Natural killer cell (primary cell): ENCODE measurements at regions not wholly inside any gene's neighbourhood (a gene's known extent, or its start where the extent isn't known, plus 50 kb on each side); places are given as distances from the start of the nearest gene placed in this dataset.

Experiments used
- ATAC-seq, 3 donors: fragments of 150-1000 bp in 2 of 3; fragments of 200-7000 bp in 1 of 3; cut with Tn5 transposase; 1 replicate in 1 of 3; 2 replicates in 2 of 3; pipeline ENCODE4 v1.10.0; 2021; ENCODE audit warnings: mild to moderate bottlenecking in 2 of 3, moderate library complexity in 2 of 3
- DNase-seq, 2 donors: peaks; one replicate each; pipeline versions ENCODE4 v3.0.0 to v3.0.0-alpha.2; 2013 to 2021; ENCODE audit warnings: mixed read lengths in 1 of 2
- H3K27ac ChIP-seq: one replicate; pipeline ENCODE4 v1.5.1; 2013; ENCODE audit warnings: mild to moderate bottlenecking, low read length
- H3K27me3 ChIP-seq: one replicate; pipeline ENCODE4 v1.6.1; 2013; ENCODE audit warnings: low read length; ENCODE audit not compliant: control insufficient read depth, insufficient read depth
- H3K36me3 ChIP-seq: one replicate; pipeline ENCODE4 v1.6.1; 2013; ENCODE audit warnings: low read length; ENCODE audit not compliant: control insufficient read depth, insufficient read depth
- H3K4me1 ChIP-seq: one replicate; pipeline ENCODE4 v1.6.1; 2013; ENCODE audit warnings: low read length; ENCODE audit not compliant: control insufficient read depth, insufficient read depth
- H3K4me3 ChIP-seq: one replicate; pipeline ENCODE4 v1.5.1; 2013; ENCODE audit warnings: low read length
- H3K9me3 ChIP-seq: one replicate; pipeline ENCODE4 v1.6.1; 2013; ENCODE audit warnings: low read length; ENCODE audit not compliant: control insufficient read depth, insufficient read depth
- H3K27ac Mint-ChIP-seq, 2 donors: one replicate each; pipeline ENCODE4 v1.8.0; 2022; ENCODE audit warnings: mild to moderate bottlenecking in 2 of 2, mixed read lengths in 2 of 2, moderate library complexity in 1 of 2
- H3K27me3 Mint-ChIP-seq, 2 donors: one replicate each; pipeline ENCODE4 v1.8.0; 2022; ENCODE audit warnings: low read depth in 2 of 2, mixed read lengths in 2 of 2
- H3K36me3 Mint-ChIP-seq: one replicate; pipeline ENCODE4 v1.8.0; 2022; ENCODE audit warnings: mixed read lengths
- H3K4me1 Mint-ChIP-seq, 2 donors: one replicate each; pipeline ENCODE4 v1.8.0; 2022; ENCODE audit warnings: mixed read lengths in 2 of 2
- H3K4me3 Mint-ChIP-seq: one replicate; pipeline ENCODE4 v1.8.0; 2022; ENCODE audit warnings: mild to moderate bottlenecking, moderate library complexity, mixed read lengths
- H3K9me3 Mint-ChIP-seq, 2 donors: one replicate each; pipeline ENCODE4 v1.8.0; 2022; ENCODE audit warnings: mixed read lengths in 2 of 2
- CTCF ChIP-seq: fragments of 200-600 bp; IDR thresholded peaks from one replicate; pipeline ENCODE4 v1.8.0; 2022; ENCODE audit warnings: antibody characterized with exemption
- WGBS: methylation state at CpG from one replicate; pipeline ENCODE4 v1.1.7; 2013; ENCODE audit warnings: missing lambda C conversion rate; ENCODE audit not compliant: insufficient coverage; 5-methylcytosine and 5-hydroxymethylcytosine counted together
- intact Hi-C: fragments of 100-400 bp; cut with micrococcal nuclease; formaldehyde crosslinking; loops from one replicate; pipeline ENCODE4 v1.14.2; 2022

GRCh38 chr13:34290661-34291060 is 472.7 kb downstream of the RFC3 start:
- no peak for TF ChIP-seq CTCF
- Histone ChIP-seq H3K27me3 (no peaks in the 10 kb centered on the region), H3K27ac (no peak overlapping the region), H3K36me3 (no peaks in the 10 kb centered on the region), H3K9me3 (no peaks in the 10 kb centered on the region), H3K4me3 (no peak overlapping the region), H3K4me1 (no peaks in the 10 kb centered on the region)
- H3K4me3 Mint-ChIP-seq, result no peak overlapping the region
- H3K36me3 Mint-ChIP-seq, result no peaks in the 10 kb centered on the region
- no peaks in the 10 kb centered on the region for H3K27me3 Mint-ChIP-seq
- no peaks in the 10 kb centered on the region for H3K4me1 Mint-ChIP-seq
- ATAC-seq, result no peak
- H3K27ac Mint-ChIP-seq, result no peak overlapping the region
- intact Hi-C loops, result no loop called here
- DNase-seq, result no peak
- peaks cover 4 to 12% of the 10 kb centered on the region in 2 donors for H3K9me3 Mint-ChIP-seq

- Mint-ChIP-seq H3K27me3 (no peaks in the 10 kb centered on the region), H3K4me3 (no peak overlapping the region), H3K27ac (no peak overlapping the region), H3K36me3 (no peaks in the 10 kb centered on the region), H3K9me3 (peaks cover 4 to 14% of the 10 kb centered on the region in 2 donors), H3K4me1 (no peaks in the 10 kb centered on the region)
- Histone ChIP-seq H3K4me3 (no peak overlapping the region), H3K27me3 (no peaks in the 10 kb centered on the region), H3K36me3 (no peaks in the 10 kb centered on the region), H3K4me1 (no peaks in the 10 kb centered on the region), H3K27ac (no peak overlapping the region), H3K9me3 (no peaks in the 10 kb centered on the region)
- intact Hi-C loops, result no loop called here
- ATAC-seq, result no peak
- no peak for TF ChIP-seq CTCF
- WGBS, result 70% methylated on average over 5 of the region's 5 CpGs
- no peak for DNase-seq
Observed at GRCh38 chr13:34294483-34295129, 476.7 kb downstream of the RFC3 start.

GRCh38 chr13:34300559-34300958 is 482.6 kb downstream of the RFC3 start:
- no peak overlapping the region for H3K4me3 Mint-ChIP-seq
- intact Hi-C loops, result no loop called here
- DNase-seq, result no peak

More at GRCh38 chr13:34300559-34300958, 482.6 kb downstream of the RFC3 start:
- Mint-ChIP-seq H3K36me3 (peaks cover 8% of the 10 kb centered on the region), H3K4me1 (no peaks in the 10 kb centered on the region), H3K27ac (no peak overlapping the region), H3K27me3 (no peaks in the 10 kb centered on the region), H3K9me3 (peaks cover 14 to 23% of the 10 kb centered on the region in 2 donors)
- H3K27me3 ChIP-seq, result no peaks in the 10 kb centered on the region
- 87% methylated on average over 1 of the region's 1 CpG for WGBS
- ATAC-seq, result no peak
- no peak overlapping the region for H3K27ac ChIP-seq
- H3K4me3 ChIP-seq, result no peak overlapping the region
- TF ChIP-seq CTCF, result no peak
- H3K36me3 ChIP-seq, result no peaks in the 10 kb centered on the region
- peaks cover 7% of the 10 kb centered on the region for H3K9me3 ChIP-seq
- no peaks in the 10 kb centered on the region for H3K4me1 ChIP-seq
